Mucosa of descending colon (tissue), 3 donors: ENCODE measurements at regions not wholly inside any gene's neighbourhood (a gene's known extent, or its start where the extent isn't known, plus 50 kb on each side); places are given as distances from the start of the nearest gene placed in this dataset.

Source experiments
- ATAC-seq: fragments of 200-7000 bp; cut with Tn5 transposase; one replicate; pipeline ENCODE4 v1.9.1; 2020; ENCODE audit warnings: mild to moderate bottlenecking, moderate library complexity
- DNase-seq, 3 donors: peaks; one replicate each; pipeline ENCODE4 v3.0.0-alpha.2; 2020
- H3K36me3 ChIP-seq: fragments of 200-600 bp; one replicate; pipeline ENCODE4 v1.8.0; 2021; ENCODE audit warnings: low read depth, mild to moderate bottlenecking
- H3K4me1 ChIP-seq: fragments of 200-600 bp; one replicate; pipeline ENCODE4 v1.8.0; 2021; ENCODE audit warnings: low read depth, mild to moderate bottlenecking
- H3K4me3 ChIP-seq: fragments of 200-600 bp; one replicate; pipeline ENCODE4 v1.8.0; 2021; ENCODE audit warnings: mild to moderate bottlenecking
- H3K9me3 ChIP-seq: fragments of 200-600 bp; one replicate; pipeline ENCODE4 v1.8.0; 2021; ENCODE audit warnings: mild to moderate bottlenecking
- CTCF ChIP-seq: fragments of 200-600 bp; IDR thresholded peaks from one replicate; pipeline ENCODE4 v1.8.0; 2022; ENCODE audit warnings: antibody characterized with exemption, mild to moderate bottlenecking
- intact Hi-C, 2 donors: fragments of 100-400 bp; cut with DNase I in 1 of 2; cut with micrococcal nuclease in 1 of 2; formaldehyde crosslinking; loops; one replicate each; pipeline versions ENCODE4 v1.11.0 to v1.11.1; 2022; cut with DNase I, micrococcal nuclease
- donor health status: DM: no; HTN: no; CAD: no; lungs with moderate emphysema.
- donor health status: DM: no; HTN: no; CAD: no.
- donor health status: DM: no; HTN: yes; CAD: no.

GRCh38 chrX:39772057-39772832 lies 325.5 kb downstream of the BCOR start:
- H3K36me3 ChIP-seq: no peaks in the 10 kb centered on the region
- no peak overlapping the region for H3K4me3 ChIP-seq
- no peaks in the 10 kb centered on the region for H3K9me3 ChIP-seq
- ATAC-seq: peak; percentile 55
- intact Hi-C loops: no loop called here
- DNase-seq: no peak
- no peak for TF ChIP-seq CTCF
- H3K4me1 ChIP-seq: no peaks in the 10 kb centered on the region

- H3K4me3 ChIP-seq: no peak overlapping the region
- H3K4me1 ChIP-seq: no peaks in the 10 kb centered on the region
- TF ChIP-seq CTCF: no peak
- no peaks in the 10 kb centered on the region for H3K36me3 ChIP-seq
- intact Hi-C loops: no loop called here
- DNase-seq (no peak), ATAC-seq (peak; percentile 33)
- H3K9me3 ChIP-seq: no peaks in the 10 kb centered on the region
These were observed 324.6 kb downstream of the BCOR start for GRCh38 chrX:39773150-39773549.

GRCh38 chrX:39773923-39774773 lies 323.6 kb downstream of the BCOR start:
- Histone ChIP-seq H3K9me3 (no peaks in the 10 kb centered on the region), H3K4me1 (no peaks in the 10 kb centered on the region), H3K36me3 (no peaks in the 10 kb centered on the region), H3K4me3 (no peak overlapping the region)
- ATAC-seq: peak; percentile 47
- intact Hi-C loops: no loop called here
- no peak for DNase-seq
- no peak for TF ChIP-seq CTCF

- ATAC-seq: no peak
- Histone ChIP-seq H3K9me3 (no peaks in the 10 kb centered on the region), H3K4me3 (no peak overlapping the region)
These were observed 322.9 kb downstream of the BCOR start for GRCh38 chrX:39774774-39775328.

GRCh38 chrX:39777623-39778025 lies 320.1 kb downstream of the BCOR start:
- intact Hi-C loops: no loop called here
- ATAC-seq (no peak), DNase-seq (no peak)
- Histone ChIP-seq H3K36me3 (no peaks in the 10 kb centered on the region), H3K4me3 (no peak overlapping the region), H3K4me1 (no peaks in the 10 kb centered on the region), H3K9me3 (no peaks in the 10 kb centered on the region)
- TF ChIP-seq CTCF: no peak

More at GRCh38 chrX:39774774-39775328, 322.9 kb downstream of the BCOR start:
- no peak for DNase-seq
- TF ChIP-seq CTCF: no peak
- no peaks in the 10 kb centered on the region for H3K36me3 ChIP-seq
- H3K4me1 ChIP-seq: no peaks in the 10 kb centered on the region
- intact Hi-C loops: no loop called here
